ENCODE measurements at regions not wholly inside any gene's neighbourhood (a gene's known extent, or its start where the extent isn't known, plus 50 kb on each side); places are given as distances from the start of the nearest gene placed in this dataset.

DNA sequence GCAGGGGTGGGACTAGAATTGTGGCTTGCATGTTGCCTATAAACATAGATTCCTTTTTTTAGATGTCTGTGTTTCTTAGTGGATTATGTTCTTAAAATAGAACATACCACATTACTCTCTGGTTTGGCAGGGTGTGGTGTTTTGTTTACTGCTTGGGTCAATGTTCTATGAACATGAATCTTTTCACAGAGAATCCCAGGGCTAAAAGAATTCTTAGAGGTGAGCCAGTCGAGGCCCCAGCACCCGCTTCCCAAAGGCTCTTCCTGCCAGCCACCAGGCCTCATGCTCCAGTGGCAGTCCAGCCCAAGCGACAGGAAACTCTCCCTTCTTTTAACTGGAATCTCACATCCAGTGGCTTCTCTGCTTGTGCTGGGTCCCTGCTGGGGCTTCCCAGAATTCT lies 126.6 kb downstream of the C9orf152 start:
- Histone ChIP-seq H3K4me1 (ENCODE audit: insufficient read depth, low read length) (peaks cover 25% of the 10 kb centered on the region), H4K20me1 (ENCODE audit: insufficient read depth, low read length) (peaks cover 48% of the 10 kb centered on the region)

DNA sequence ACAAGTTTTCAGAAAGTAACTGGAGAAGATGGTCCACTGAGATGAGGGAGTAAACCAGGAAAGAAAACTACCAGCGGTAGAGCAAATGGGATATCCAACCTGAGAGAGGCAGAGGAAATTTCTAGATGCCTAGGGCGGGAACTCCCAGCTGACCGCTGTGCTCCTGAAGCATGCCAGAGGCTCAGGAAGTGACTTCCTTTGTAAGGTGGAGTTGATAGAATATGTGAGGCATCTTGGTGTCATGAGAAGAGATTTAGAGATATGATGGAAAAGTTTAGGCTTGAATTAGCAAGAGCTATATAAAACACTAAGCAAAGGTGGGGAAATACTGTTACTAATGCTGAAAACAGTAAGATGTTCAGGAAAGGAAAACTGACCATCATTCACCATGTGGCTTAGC lies 124.1 kb downstream of the C9orf152 start:
- Histone ChIP-seq H3K4me1 (ENCODE audit: insufficient read depth, low read length) (peaks cover 17% of the 10 kb centered on the region), H3K27me3 (ENCODE audit: insufficient read depth, low read length) (no peaks in the 10 kb centered on the region), H2AFZ (ENCODE audit: low read length) (no peak overlapping the region), H3K36me3 (ENCODE audit: insufficient read depth, low read length) (no peaks in the 10 kb centered on the region), H4K20me1 (ENCODE audit: insufficient read depth, low read length) (peaks cover 46% of the 10 kb centered on the region), H3K4me2 (ENCODE audit: insufficient read depth, low read length) (no peak overlapping the region), H3K27ac (ENCODE audit: low read depth, low read length) (no peak overlapping the region), H3K4me3 (ENCODE audit: insufficient read depth, low read length) (no peak overlapping the region), H3K9me3 (ENCODE audit: low read depth, low read length) (no peaks in the 10 kb centered on the region), H3K79me2 (ENCODE audit: insufficient read depth, low read length) (peaks cover 99% of the 10 kb centered on the region)
- TF ChIP-seq, protein P1, sequence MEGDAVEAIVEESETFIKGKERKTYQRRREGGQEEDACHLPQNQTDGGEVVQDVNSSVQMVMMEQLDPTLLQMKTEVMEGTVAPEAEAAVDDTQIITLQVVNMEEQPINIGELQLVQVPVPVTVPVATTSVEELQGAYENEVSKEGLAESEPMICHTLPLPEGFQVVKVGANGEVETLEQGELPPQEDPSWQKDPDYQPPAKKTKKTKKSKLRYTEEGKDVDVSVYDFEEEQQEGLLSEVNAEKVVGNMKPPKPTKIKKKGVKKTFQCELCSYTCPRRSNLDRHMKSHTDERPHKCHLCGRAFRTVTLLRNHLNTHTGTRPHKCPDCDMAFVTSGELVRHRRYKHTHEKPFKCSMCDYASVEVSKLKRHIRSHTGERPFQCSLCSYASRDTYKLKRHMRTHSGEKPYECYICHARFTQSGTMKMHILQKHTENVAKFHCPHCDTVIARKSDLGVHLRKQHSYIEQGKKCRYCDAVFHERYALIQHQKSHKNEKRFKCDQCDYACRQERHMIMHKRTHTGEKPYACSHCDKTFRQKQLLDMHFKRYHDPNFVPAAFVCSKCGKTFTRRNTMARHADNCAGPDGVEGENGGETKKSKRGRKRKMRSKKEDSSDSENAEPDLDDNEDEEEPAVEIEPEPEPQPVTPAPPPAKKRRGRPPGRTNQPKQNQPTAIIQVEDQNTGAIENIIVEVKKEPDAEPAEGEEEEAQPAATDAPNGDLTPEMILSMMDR (IDR thresholded peaks at IDR 0.05; ENCODE audit: extremely low read depth, low read depth, low read length) = no peak
- DNase-seq (ENCODE audit: insufficient read length, low spot score, missing footprints) = no peak

More for the DNA sequence above, 126.6 kb downstream of the C9orf152 start:
- Histone ChIP-seq H3K4me2 (ENCODE audit: insufficient read depth, low read length) (peak overlapping the region; percentile 22), H3K27me3 (ENCODE audit: insufficient read depth, low read length) (no peaks in the 10 kb centered on the region), H3K36me3 (ENCODE audit: insufficient read depth, low read length) (peaks cover 3% of the 10 kb centered on the region), H3K4me3 (ENCODE audit: insufficient read depth, low read length) (no peak overlapping the region), H2AFZ (ENCODE audit: low read length) (no peak overlapping the region), H3K79me2 (ENCODE audit: insufficient read depth, low read length) (peaks cover 99% of the 10 kb centered on the region), H3K27ac (ENCODE audit: low read depth, low read length) (peak overlapping the region; percentile 85), H3K9me3 (ENCODE audit: low read depth, low read length) (no peaks in the 10 kb centered on the region)
- TF ChIP-seq, protein P1 (IDR thresholded peaks at IDR 0.05; ENCODE audit: extremely low read depth, low read depth, low read length) = no peak
- DNase-seq (ENCODE audit: insufficient read length, low spot score, missing footprints) = no peak

DNA sequence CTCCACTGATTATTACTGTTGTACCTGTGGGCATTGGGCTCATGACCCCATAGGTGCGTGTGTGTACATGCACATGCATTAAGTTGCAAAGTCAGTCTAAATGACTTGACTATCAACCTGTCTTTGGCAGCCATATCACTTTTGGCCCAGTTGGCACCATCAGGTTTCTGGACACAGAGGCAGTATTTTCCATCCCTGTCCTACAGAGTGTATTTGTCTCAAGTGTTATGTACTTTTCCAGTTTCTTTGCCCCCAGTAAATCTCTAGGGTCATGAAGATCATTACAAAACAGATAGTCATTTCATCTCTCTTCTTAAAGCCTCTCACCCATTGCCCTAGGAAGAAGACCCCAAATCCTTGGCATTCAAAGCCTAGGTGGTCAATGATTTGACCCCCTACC lies 121.4 kb downstream of the C9orf152 start:
- TF ChIP-seq, protein P1 (IDR thresholded peaks at IDR 0.05; ENCODE audit: extremely low read depth, low read depth, low read length) = no peak
- no peaks in the 10 kb centered on the region for H3K9me3 ChIP-seq (ENCODE audit: low read depth, low read length)
- H3K36me3 ChIP-seq (ENCODE audit: insufficient read depth, low read length) = peaks cover 5% of the 10 kb centered on the region
- no peaks in the 10 kb centered on the region for H3K27me3 ChIP-seq (ENCODE audit: insufficient read depth, low read length)
- peaks cover 25% of the 10 kb centered on the region for H3K4me1 ChIP-seq (ENCODE audit: insufficient read depth, low read length)
- H4K20me1 ChIP-seq (ENCODE audit: insufficient read depth, low read length) = peaks cover 54% of the 10 kb centered on the region
- DNase-seq (ENCODE audit: insufficient read length, low spot score, missing footprints) = no peak
- peaks cover 99% of the 10 kb centered on the region for H3K79me2 ChIP-seq (ENCODE audit: insufficient read depth, low read length)
- H3K4me3 ChIP-seq (ENCODE audit: insufficient read depth, low read length) = no peak overlapping the region
- no peak overlapping the region for H3K27ac ChIP-seq (ENCODE audit: low read depth, low read length)
- H3K4me2 ChIP-seq (ENCODE audit: insufficient read depth, low read length) = no peak overlapping the region
- H2AFZ ChIP-seq (ENCODE audit: low read length) = no peak overlapping the region

DNA sequence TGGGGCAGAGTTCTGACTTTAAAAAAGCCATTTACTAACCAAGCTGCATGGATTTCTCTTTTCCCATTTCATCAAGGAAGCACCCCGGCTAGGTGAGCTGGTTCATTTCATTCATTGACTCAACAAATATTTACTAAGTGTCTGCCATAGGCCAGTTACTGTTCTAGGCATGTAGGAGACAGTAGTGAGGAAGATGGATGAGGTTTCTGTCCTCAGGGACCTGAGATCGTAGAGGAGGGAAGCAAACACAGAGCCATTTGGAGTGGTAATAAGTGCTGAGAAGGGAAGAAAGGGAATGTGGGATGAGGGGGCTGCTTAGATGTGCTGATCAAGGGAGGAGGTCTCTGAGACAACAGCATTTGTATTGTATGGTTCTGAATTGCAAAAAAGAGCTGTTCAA lies 120.4 kb downstream of the C9orf152 start:
- Histone ChIP-seq H3K27ac (ENCODE audit: low read depth, low read length) (no peak overlapping the region), H3K79me2 (ENCODE audit: insufficient read depth, low read length) (peaks cover 99% of the 10 kb centered on the region), H3K4me3 (ENCODE audit: insufficient read depth, low read length) (no peak overlapping the region), H3K4me2 (ENCODE audit: insufficient read depth, low read length) (no peak overlapping the region), H4K20me1 (ENCODE audit: insufficient read depth, low read length) (peaks cover 53% of the 10 kb centered on the region), H3K9me3 (ENCODE audit: low read depth, low read length) (no peaks in the 10 kb centered on the region), H3K36me3 (ENCODE audit: insufficient read depth, low read length) (peaks cover 8% of the 10 kb centered on the region), H3K27me3 (ENCODE audit: insufficient read depth, low read length) (no peaks in the 10 kb centered on the region), H3K4me1 (ENCODE audit: insufficient read depth, low read length) (peaks cover 18% of the 10 kb centered on the region), H2AFZ (ENCODE audit: low read length) (no peak overlapping the region)
- no peak for DNase-seq (ENCODE audit: insufficient read length, low spot score, missing footprints)
- TF ChIP-seq, protein P1 (IDR thresholded peaks at IDR 0.05; ENCODE audit: extremely low read depth, low read depth, low read length) = no peak
